ENCODE measurements at regions not wholly inside any gene's neighbourhood (a gene's known extent, or its start where the extent isn't known, plus 50 kb on each side); places are given as distances from the start of the nearest gene placed in this dataset.

- no peak for TF ChIP-seq EP300 (IDR thresholded peaks at IDR 0.05)
- TF ChIP-seq, protein P1, sequence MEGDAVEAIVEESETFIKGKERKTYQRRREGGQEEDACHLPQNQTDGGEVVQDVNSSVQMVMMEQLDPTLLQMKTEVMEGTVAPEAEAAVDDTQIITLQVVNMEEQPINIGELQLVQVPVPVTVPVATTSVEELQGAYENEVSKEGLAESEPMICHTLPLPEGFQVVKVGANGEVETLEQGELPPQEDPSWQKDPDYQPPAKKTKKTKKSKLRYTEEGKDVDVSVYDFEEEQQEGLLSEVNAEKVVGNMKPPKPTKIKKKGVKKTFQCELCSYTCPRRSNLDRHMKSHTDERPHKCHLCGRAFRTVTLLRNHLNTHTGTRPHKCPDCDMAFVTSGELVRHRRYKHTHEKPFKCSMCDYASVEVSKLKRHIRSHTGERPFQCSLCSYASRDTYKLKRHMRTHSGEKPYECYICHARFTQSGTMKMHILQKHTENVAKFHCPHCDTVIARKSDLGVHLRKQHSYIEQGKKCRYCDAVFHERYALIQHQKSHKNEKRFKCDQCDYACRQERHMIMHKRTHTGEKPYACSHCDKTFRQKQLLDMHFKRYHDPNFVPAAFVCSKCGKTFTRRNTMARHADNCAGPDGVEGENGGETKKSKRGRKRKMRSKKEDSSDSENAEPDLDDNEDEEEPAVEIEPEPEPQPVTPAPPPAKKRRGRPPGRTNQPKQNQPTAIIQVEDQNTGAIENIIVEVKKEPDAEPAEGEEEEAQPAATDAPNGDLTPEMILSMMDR (IDR thresholded peaks at IDR 0.05): no peak
- TF ChIP-seq POLR2A (IDR thresholded peaks at IDR 0.05): no peak
These were observed 63.5 kb downstream of the CHRD start for GRCh38 chr3:184443364-184443763.

Data from ovary (tissue), 3 donors.